CD14-positive monocyte (primary cell): ENCODE measurements at regions not wholly inside any gene's neighbourhood (a gene's known extent, or its start where the extent isn't known, plus 50 kb on each side); places are given as distances from the start of the nearest gene placed in this dataset.

Experiments
- DNase-seq, 3 donors: peaks; one replicate each; pipeline ENCODE4 v3.0.0-alpha.2; 2011 to 2022
- H2AFZ ChIP-seq: 2 replicates; pipeline ENCODE4 v1.6.0; 2012; ENCODE audit warnings: mild to moderate bottlenecking, low read depth, low read length, inconsistent platforms; ENCODE audit not compliant: insufficient read depth, poor library complexity, severe bottlenecking
- H3K27ac ChIP-seq, 2 donors: 1 replicate in 1 of 2; 2 replicates in 1 of 2; pipeline ENCODE4 v1.5.1; 2012 to 2013; ENCODE audit warnings: low read length in 2 of 2, control low read depth in 1 of 2, inconsistent platforms in 1 of 2, low read depth in 1 of 2, mild to moderate bottlenecking in 1 of 2
- H3K27me3 ChIP-seq, 2 donors: one replicate each; pipeline versions ENCODE4 v1.6.0 to v1.6.1; 2011 to 2013; ENCODE audit warnings: low read length in 2 of 2; ENCODE audit not compliant: control insufficient read depth in 2 of 2, insufficient read depth in 2 of 2
- H3K36me3 ChIP-seq, 2 donors: replicated peaks in 1 of 2; 1 replicate in 1 of 2; 2 replicates in 1 of 2; pipeline versions ENCODE4 v1.5.1 to v1.6.1; 2012 to 2013; ENCODE audit warnings: low read length in 2 of 2, control low read depth in 1 of 2, inconsistent platforms in 1 of 2, mild to moderate bottlenecking in 1 of 2; ENCODE audit not compliant: insufficient read depth in 2 of 2, control insufficient read depth in 1 of 2
- H3K4me1 ChIP-seq, 2 donors: 1 replicate in 1 of 2; 2 replicates in 1 of 2; pipeline versions ENCODE4 v1.5.1 to v1.6.1; 2012 to 2013; ENCODE audit warnings: low read length in 2 of 2, control low read depth in 1 of 2, inconsistent platforms in 1 of 2, mild to moderate bottlenecking in 1 of 2, moderate library complexity in 1 of 2; ENCODE audit not compliant: insufficient read depth in 2 of 2, control insufficient read depth in 1 of 2
- H3K4me2 ChIP-seq: replicated peaks from 2 replicates; pipeline ENCODE3; 2012; ENCODE audit warnings: low read length, moderate library complexity, mild to moderate bottlenecking; ENCODE audit not compliant: poor library complexity, severe bottlenecking; ENCODE audit errors: extremely low read depth
- H3K4me3 ChIP-seq, 3 experiments: fragments of 200-600 bp in 1 of 3; sonication (generic) in 1 of 3; replicated peaks in 1 of 3; 1 replicate in 2 of 3; 2 replicates in 1 of 3; pipeline ENCODE4 v1.5.1; 2011 to 2013; ENCODE audit warnings: low read length in 3 of 3, mild to moderate bottlenecking in 3 of 3, control low read depth in 2 of 3, low read depth in 2 of 3, inconsistent platforms in 1 of 3, moderate library complexity in 1 of 3
- H3K79me2 ChIP-seq: 2 replicates; pipeline ENCODE4 v1.6.0; 2012; ENCODE audit warnings: mild to moderate bottlenecking, control low read depth, inconsistent platforms, low read length, moderate library complexity; ENCODE audit not compliant: insufficient read depth
- H3K9ac ChIP-seq: 2 replicates; pipeline ENCODE4 v1.6.0; 2017; ENCODE audit warnings: low read length, mild to moderate bottlenecking; ENCODE audit not compliant: insufficient read depth, poor library complexity, severe bottlenecking
- H3K9me3 ChIP-seq, 2 donors: replicated peaks in 1 of 2; 1 replicate in 1 of 2; 2 replicates in 1 of 2; pipeline versions ENCODE4 v1.5.1 to v1.6.1; 2012 to 2013; ENCODE audit warnings: low read length in 2 of 2, control low read depth in 1 of 2; ENCODE audit not compliant: control insufficient read depth in 1 of 2, insufficient read depth in 1 of 2
- H4K20me1 ChIP-seq: 2 replicates; pipeline ENCODE4 v1.6.0; 2012; ENCODE audit warnings: mild to moderate bottlenecking, low read length, control low read depth, moderate library complexity; ENCODE audit not compliant: insufficient read depth
- H3K27ac Mint-ChIP-seq, 7 donors: one replicate each; pipeline ENCODE4 v1.8.0; 2020; ENCODE audit warnings: mild to moderate bottlenecking in 7 of 7, mixed read lengths in 7 of 7, moderate library complexity in 6 of 7, inconsistent platforms in 2 of 7
- H3K27me3 Mint-ChIP-seq, 3 donors: one replicate each; pipeline ENCODE4 v1.8.0; 2021 to 2022; ENCODE audit warnings: low read depth in 3 of 3, mild to moderate bottlenecking in 3 of 3, mixed read lengths in 3 of 3, moderate library complexity in 3 of 3, inconsistent platforms in 1 of 3
- H3K36me3 Mint-ChIP-seq, 2 donors: one replicate each; pipeline ENCODE4 v1.8.0; 2020; ENCODE audit warnings: mixed read lengths in 2 of 2, inconsistent platforms in 1 of 2, mild to moderate bottlenecking in 1 of 2
- H3K4me1 Mint-ChIP-seq: one replicate; pipeline ENCODE4 v1.8.0; 2020; ENCODE audit warnings: mild to moderate bottlenecking, mixed read lengths
- H3K4me3 Mint-ChIP-seq, 2 donors: one replicate each; pipeline ENCODE4 v1.8.0; 2020; ENCODE audit warnings: mild to moderate bottlenecking in 2 of 2, mixed read lengths in 2 of 2, moderate library complexity in 1 of 2
- H3K9me3 Mint-ChIP-seq, 7 donors: one replicate each; pipeline ENCODE4 v1.8.0; 2020 to 2022; ENCODE audit warnings: mixed read lengths in 7 of 7, mild to moderate bottlenecking in 6 of 7, moderate library complexity in 6 of 7, inconsistent platforms in 2 of 7
- WGBS: methylation state at CpG from one replicate; pipeline ENCODE4 v1.1.5; 2013; ENCODE audit warnings: missing lambda C conversion rate; ENCODE audit not compliant: insufficient coverage; 5-methylcytosine and 5-hydroxymethylcytosine counted together
- intact Hi-C, 2 donors: fragments of 100-400 bp; cut with micrococcal nuclease; formaldehyde crosslinking; loops; one replicate each; pipeline versions ENCODE4 v1.15.0 to v1.15.1; 2023
- TF ChIP-seq, protein P1 (sequence below): fragments of 200-600 bp; IDR thresholded peaks from one replicate; pipeline ENCODE4 v1.8.0; 2022; ENCODE audit warnings: antibody characterized with exemption, mild to moderate bottlenecking

DNA sequence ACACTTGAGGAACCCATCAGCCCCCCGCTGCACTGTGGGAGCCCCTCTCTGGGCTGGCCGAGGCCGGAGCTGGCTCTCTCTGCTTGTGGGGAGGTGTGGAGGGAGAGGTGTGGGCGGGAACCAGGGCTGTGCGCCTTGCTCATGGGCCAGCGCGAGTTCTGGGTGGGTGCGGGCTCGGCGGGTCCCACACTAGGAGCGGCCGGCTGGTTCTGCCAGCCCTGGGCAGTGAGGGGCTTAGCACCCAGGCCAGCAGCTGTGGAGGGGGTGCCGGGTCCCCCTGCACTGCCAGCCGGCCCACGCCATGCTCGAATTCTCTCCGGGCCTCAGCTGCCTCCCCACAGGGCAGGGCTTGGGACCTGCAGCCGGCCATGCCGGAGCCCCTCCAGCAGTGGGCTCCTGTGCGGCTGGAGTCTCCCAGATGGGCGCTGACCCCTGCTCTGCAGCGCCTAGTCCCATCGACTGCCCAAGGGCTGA lies 430.2 kb downstream of the FAT4 start:
- Mint-ChIP-seq H3K36me3 (no peaks in the 10 kb centered on the region), H3K27me3 (no peaks in the 10 kb centered on the region), H3K4me3 (no peak overlapping the region), H3K27ac (no peak overlapping the region), H3K4me1 (no peaks in the 10 kb centered on the region), H3K9me3 (peaks cover 8 to 15% (median 13%) of the 10 kb centered on the region in 7 donors)
- H3K9me3 ChIP-seq, result peaks cover 0 to 16% of the 10 kb centered on the region in 2 donors
- H3K36me3 ChIP-seq, result no peaks in the 10 kb centered on the region
- H4K20me1 ChIP-seq, result no peaks in the 10 kb centered on the region
- H2AFZ ChIP-seq, result no peak overlapping the region
- 98% methylated on average over 21 of the region's 23 CpGs for WGBS
- no peak overlapping the region for H3K4me3 ChIP-seq
- no peak for DNase-seq
- no peaks in the 10 kb centered on the region for H3K4me1 ChIP-seq
- intact Hi-C loops, result no loop called here
- no peak overlapping the region for H3K27ac ChIP-seq
- no peak overlapping the region for H3K9ac ChIP-seq
- H3K4me2 ChIP-seq, result no peak overlapping the region
- H3K79me2 ChIP-seq, result no peaks in the 10 kb centered on the region
- no peaks in the 10 kb centered on the region for H3K27me3 ChIP-seq
- TF ChIP-seq, protein P1, sequence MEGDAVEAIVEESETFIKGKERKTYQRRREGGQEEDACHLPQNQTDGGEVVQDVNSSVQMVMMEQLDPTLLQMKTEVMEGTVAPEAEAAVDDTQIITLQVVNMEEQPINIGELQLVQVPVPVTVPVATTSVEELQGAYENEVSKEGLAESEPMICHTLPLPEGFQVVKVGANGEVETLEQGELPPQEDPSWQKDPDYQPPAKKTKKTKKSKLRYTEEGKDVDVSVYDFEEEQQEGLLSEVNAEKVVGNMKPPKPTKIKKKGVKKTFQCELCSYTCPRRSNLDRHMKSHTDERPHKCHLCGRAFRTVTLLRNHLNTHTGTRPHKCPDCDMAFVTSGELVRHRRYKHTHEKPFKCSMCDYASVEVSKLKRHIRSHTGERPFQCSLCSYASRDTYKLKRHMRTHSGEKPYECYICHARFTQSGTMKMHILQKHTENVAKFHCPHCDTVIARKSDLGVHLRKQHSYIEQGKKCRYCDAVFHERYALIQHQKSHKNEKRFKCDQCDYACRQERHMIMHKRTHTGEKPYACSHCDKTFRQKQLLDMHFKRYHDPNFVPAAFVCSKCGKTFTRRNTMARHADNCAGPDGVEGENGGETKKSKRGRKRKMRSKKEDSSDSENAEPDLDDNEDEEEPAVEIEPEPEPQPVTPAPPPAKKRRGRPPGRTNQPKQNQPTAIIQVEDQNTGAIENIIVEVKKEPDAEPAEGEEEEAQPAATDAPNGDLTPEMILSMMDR, result no peak

DNA sequence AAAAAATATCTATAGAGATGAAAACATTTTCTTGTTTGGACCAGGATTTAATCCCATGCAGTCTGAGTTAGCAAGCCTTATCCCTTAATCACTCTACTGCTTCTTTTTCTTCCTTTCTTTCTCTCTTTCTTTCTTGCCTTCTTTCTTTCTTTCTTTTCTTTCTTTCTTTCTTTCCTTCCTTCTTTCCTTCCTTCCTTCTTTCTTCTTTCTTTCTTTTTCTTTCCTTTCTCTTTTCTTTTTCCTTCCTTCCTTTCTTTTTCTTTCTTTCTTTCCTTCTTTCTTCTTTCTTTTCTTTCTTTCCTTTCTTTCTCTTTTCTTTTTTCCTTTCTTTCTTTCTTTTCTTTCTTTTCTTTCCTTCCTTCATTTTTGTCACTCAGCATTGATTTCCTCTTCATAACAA lies 434.6 kb downstream of the FAT4 start:
- no peaks in the 10 kb centered on the region for H3K27me3 ChIP-seq
- Mint-ChIP-seq H3K36me3 (no peaks in the 10 kb centered on the region), H3K4me1 (no peaks in the 10 kb centered on the region), H3K4me3 (no peak overlapping the region), H3K27ac (no peak overlapping the region), H3K27me3 (peaks cover 0 to 1% (median 0%) of the 10 kb centered on the region in 3 donors), H3K9me3 (peaks cover 4 to 15% (median 12%) of the 10 kb centered on the region in 7 donors)
- H3K9me3 ChIP-seq, result peaks cover 0 to 15% of the 10 kb centered on the region in 2 donors
- H3K4me3 ChIP-seq, result no peak overlapping the region
- H4K20me1 ChIP-seq, result no peaks in the 10 kb centered on the region
- DNase-seq, result no peak
- intact Hi-C loops, result no loop called here
- no peak overlapping the region for H3K9ac ChIP-seq
- no peak overlapping the region for H3K4me2 ChIP-seq
- no peaks in the 10 kb centered on the region for H3K36me3 ChIP-seq
- no peak overlapping the region for H2AFZ ChIP-seq
- TF ChIP-seq, protein P1, result peak; percentile 16
- H3K4me1 ChIP-seq, result no peaks in the 10 kb centered on the region
- no peaks in the 10 kb centered on the region for H3K79me2 ChIP-seq
- H3K27ac ChIP-seq, result no peak overlapping the region
